Activated gamma-delta T cell (primary cell): ENCODE measurements at regions not wholly inside any gene's neighbourhood (a gene's known extent, or its start where the extent isn't known, plus 50 kb on each side); places are given as distances from the start of the nearest gene placed in this dataset.
"Not testable (repeated sequence)": the region's sequence is repeated elsewhere in the genome, so short reads cannot be mapped to it uniquely, and the experiment has no call there.

ENCODE experiments used
- DNase-seq: peaks from one replicate; lab custom pipeline; 2025; lab: John Stamatoyannopoulos, UW

- no peak for DNase-seq
These were observed 1406.0 kb downstream of the KCNT2 start for GRCh38 chr1:195202241-195202640.

GRCh38 chr1:195200772-195201171 lies 1407.5 kb downstream of the KCNT2 start:
- DNase-seq: no peak

- DNase-seq: no peak
These were observed 1411.1 kb downstream of the KCNT2 start for GRCh38 chr1:195197116-195197515.

DNA sequence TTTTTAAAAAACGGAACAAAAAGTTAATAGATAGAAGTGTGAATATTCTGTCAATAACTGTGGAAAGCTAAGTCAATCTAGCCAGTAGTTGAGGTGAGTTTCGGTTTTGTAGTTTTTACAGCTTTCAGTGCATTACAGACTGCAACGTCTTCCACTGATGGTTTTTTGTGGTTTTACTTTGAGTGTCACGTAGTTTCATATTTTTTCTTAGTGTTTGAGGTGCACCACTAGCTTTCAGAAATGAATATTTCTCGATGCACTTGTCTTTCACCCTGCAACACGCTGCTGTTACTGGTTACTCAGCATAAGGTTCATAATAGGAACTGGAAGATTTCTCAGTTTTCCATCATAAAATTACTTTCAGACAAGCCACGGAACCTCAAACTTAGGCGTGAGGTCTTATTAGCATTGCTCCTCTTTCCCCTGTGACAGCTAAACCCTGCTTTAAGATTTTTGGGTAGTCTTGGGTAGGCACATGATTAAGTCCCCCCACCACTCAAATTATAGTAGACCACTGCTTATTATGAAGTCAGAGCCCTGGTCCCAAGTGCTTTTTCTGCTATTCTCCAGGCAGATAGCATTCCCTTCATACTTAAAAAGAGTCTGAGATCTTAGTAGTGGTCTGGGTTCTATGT lies 1412.7 kb downstream of the KCNT2 start:
- DNase-seq: no peak

DNA sequence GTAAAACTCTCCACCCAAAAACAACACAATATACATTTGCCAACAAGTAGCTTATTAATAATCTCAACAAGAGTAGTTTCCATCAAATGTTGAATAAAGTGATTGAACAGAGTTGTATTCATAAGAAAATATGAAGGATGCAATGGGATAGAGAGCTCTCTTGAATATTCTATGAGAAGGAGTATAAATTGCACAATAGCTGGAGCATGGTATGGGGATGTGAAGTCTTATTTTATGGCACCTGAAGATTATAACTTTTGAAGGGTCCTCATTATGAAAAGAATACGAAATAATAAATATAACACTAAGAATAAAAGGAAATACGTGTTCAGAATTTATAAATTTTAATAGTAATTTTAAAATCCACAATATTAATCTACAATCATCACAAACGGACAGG lies 1415.1 kb downstream of the KCNT2 start:
- no peak for DNase-seq

- no peak for DNase-seq
These were observed 1419.4 kb downstream of the KCNT2 start for GRCh38 chr1:195188821-195189220.

GRCh38 chr1:195186544-195186943 lies 1421.7 kb downstream of the KCNT2 start:
- no peak for DNase-seq

GRCh38 chr1:195185736-195186135 lies 1422.5 kb downstream of the KCNT2 start:
- no peak for DNase-seq

DNA sequence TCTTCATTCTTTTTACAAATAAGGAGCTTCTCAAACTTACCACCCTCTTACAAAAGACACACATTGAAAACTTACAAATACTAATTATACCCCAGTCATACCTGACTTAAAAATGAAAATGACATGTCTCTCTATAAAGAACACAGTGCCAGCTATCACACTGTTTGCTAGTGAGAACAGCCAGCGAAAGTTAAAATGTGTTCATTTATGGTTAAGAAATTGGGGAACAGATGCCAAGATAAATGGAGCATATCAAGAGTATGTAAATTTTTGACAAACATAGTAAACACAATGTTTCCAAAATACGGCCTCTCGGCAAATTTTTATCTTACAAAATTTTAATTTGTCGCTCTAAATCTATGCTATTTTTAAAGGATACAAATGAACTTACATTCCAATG lies 1422.9 kb downstream of the KCNT2 start:
- DNase-seq: no peak

- no peak for DNase-seq
These were observed 1434.5 kb downstream of the KCNT2 start for GRCh38 chr1:195173753-195174152.

DNA sequence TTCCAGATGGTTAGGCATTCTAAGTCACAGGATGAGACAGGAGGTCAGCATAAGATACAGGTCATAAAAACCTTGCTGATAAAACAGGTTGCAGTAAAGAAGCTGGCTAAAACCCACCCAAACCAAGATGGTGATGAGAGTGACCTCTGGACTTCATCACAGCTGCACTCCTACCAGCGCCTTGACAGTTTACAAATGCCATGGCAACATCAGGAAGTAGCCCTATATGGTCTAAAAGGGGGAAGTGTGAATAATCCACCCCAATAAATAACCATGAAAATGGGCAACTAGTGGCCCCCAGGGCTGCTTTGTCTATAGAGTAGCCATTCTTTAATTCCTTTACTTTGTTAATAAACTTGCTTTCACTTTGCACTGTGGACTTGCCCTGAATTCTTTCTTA lies 1448.4 kb downstream of the KCNT2 start:
- DNase-seq: not testable (repeated sequence)

GRCh38 chr1:195158091-195158490 lies 1450.1 kb downstream of the KCNT2 start:
- no peak for DNase-seq

DNA sequence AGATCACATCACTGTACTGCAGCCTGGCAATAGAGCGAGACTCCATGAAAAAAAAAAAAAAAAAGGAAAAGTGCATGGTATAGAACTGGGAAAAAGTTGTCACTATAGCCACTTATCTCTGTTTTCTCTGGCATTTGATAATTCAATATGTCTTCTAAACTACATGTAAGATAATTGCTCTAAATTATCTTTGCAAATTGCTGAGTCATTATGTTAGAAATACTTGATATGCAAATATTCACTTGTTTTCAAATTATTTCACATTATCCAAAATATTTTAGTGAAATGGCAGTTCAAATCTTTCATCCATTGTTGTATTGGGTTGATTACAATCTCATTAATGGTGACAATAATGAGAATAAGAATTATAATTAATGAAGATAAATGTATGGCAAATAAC lies 1455.1 kb downstream of the KCNT2 start:
- no peak for DNase-seq

DNA sequence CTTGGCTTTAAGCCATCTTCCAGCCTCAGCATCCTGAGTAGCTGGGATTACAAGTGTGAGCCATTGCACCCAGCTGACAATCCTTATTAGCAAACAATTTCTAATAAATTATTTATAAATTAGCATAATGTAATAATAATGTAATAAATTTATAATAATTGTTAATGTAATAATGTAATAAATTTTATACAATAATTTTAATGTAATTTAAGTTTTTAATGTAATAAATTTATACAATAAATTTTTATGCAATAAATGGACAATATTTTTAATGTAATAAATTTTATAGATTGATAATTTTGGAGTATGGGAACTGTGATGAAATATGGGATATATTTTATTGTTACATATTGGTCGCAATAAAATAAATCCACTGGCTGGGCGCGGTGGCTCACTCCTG lies 1457.5 kb downstream of the KCNT2 start:
- DNase-seq: no peak

- no peak for DNase-seq
These were observed 1466.9 kb downstream of the KCNT2 start for GRCh38 chr1:195141294-195141693.

DNA sequence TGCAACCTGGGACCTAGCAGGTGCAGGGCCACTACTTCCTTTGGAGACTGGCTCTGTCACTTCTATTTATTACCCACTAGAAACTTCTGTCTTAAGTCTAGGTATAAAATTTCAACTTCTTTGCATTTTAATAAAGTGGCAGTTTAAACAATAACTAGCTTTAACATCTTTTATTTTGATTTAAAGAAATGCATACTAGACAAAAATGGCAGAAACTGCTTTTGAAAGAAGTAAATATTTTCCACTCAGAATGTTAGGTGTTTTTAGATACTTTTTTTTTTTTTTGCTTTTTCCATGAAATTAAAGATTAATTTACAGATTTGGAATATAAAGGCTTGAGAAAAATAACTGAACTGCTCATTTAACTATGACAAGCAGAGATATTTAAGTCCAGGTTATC lies 1477.6 kb downstream of the KCNT2 start:
- DNase-seq: no peak

DNA sequence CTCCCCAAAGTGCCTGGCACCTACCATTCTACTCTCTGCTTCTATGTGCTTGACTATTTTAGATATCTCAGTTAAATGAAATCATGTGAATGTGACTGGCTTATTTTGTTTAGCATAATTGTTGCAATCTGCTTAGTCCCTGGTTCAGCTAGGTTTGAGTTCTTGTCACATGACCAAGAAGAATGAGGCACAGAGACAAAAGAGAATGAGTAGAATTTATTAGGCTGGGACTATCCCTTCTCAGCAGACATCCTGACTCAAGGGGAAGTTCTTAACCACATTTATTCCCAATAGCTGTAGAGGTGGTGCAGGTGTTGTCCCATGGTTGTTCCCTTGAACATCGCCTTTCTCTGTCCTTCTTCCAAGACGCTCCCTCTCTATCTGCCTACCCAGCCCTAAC lies 1485.7 kb downstream of the KCNT2 start:
- DNase-seq: no peak

DNA sequence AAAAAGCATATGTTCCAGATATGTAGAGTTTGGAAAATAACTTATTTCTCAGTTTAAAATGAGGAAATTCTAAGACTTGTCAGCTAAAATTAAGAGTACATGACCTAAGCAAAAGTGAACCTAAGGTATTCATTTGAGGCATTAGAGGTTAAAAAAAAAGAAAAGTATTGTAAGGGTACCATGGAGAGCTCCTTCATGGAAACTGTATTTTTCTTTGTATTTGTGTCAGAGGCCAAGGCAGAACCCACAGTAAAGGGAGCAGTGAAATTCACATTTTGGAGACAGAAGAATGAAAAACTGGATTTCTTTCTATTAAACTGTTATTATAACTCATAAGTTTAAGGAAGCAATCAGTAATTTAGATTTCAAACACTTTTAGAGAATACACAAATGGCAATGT lies 1494.8 kb downstream of the KCNT2 start:
- no peak for DNase-seq

DNA sequence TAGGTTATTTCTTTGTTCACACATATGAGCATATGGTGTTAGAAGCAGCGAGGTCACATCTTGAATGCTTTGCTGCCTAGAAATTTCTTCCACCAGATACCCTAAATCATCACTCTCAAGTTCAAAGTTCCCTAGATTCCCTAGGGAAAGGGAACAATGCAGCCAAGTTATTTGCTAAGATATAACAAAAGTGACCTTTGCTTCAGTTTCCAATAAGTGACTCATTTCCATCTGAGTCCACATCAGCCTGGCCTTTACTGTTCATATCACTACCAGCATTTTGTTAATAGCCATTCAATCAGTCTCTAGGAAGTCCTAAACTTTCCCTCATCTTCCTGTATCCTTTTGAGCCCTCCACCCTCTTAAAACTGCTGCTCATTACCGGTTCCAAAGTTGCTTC lies 1502.5 kb downstream of the KCNT2 start:
- DNase-seq: no peak

DNA sequence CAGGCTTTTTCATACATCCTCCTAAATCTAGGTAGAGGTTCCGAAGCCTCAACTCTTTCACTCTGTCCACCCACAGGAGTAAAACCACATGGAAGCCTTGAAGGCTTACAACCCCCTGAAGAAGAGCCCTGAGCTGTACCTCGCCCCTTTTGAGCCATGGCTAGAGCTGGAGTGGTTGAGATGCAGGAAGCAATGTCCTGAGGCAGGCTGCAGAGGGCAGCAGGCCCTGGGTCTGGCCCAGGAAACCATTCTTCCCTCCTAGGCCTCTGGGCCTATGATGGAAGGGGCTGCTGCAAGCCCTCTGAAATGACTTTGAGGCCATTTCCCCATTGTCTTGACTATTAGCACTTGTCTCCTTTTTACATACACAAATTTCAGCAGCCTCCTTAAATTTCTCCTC lies 1503.0 kb downstream of the KCNT2 start:
- no peak for DNase-seq

- DNase-seq: no peak
These were observed 1510.9 kb downstream of the KCNT2 start for GRCh38 chr1:195097316-195097715.

GRCh38 chr1:195096051-195096521 lies 1512.2 kb downstream of the KCNT2 start:
- no peak for DNase-seq

GRCh38 chr1:195085196-195085595 lies 1523.0 kb downstream of the KCNT2 start:
- no peak for DNase-seq

DNA sequence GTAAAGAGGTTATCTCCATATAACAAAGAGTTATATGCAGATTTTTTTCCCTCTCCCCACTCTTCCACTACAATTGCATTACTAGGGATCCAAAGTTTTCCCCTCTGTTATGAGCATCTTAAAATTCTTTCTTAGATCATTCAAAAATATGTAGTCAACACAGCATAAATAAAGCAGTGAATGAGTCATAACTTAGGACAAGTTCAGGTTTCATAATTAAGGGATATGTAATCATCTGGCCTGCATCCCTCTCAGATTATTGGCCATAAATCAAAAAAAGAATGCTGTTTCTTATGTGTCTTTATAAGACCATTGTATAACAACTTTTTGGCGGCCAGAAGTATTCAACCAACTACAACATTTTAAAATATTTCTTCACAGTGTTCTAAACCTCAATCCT lies 1526.1 kb downstream of the KCNT2 start:
- DNase-seq: no peak
